Heart left ventricle (tissue), 16 donors: ENCODE measurements at regions not wholly inside any gene's neighbourhood (a gene's known extent, or its start where the extent isn't known, plus 50 kb on each side); places are given as distances from the start of the nearest gene placed in this dataset.

Experiments
- ATAC-seq, 4 donors: fragments of 200-7000 bp; cut with Tn5 transposase; one replicate each; pipeline ENCODE4 v1.9.1; 2020 to 2022; ENCODE audit warnings: moderate library complexity in 4 of 4, mild to moderate bottlenecking in 3 of 4, moderate number of reproducible peaks in 1 of 4
- DNase-seq, 5 donors: peaks; one replicate each; pipeline ENCODE4 v3.0.0-alpha.2; 2020
- H3K27ac ChIP-seq, 12 donors: fragments of 200-600 bp; sonication (generic) in 4 of 12; one replicate each; pipeline versions ENCODE4 v1.5.0 to v1.8.0; 2016 to 2022; ENCODE audit warnings: mild to moderate bottlenecking in 2 of 12
- H3K27me3 ChIP-seq, 9 donors: fragments of 200-600 bp; sonication (generic) in 2 of 9; one replicate each; pipeline versions ENCODE4 v1.5.1 to v1.8.0; 2016 to 2022; ENCODE audit warnings: mild to moderate bottlenecking in 3 of 9
- H3K36me3 ChIP-seq, 9 donors: fragments of 200-600 bp; sonication (generic) in 2 of 9; one replicate each; pipeline versions ENCODE4 v1.5.0 to v1.8.0; 2018 to 2022; ENCODE audit warnings: mild to moderate bottlenecking in 2 of 9
- H3K4me1 ChIP-seq, 12 donors: fragments of 200-600 bp; sonication (generic) in 4 of 12; one replicate each; pipeline versions ENCODE4 v1.5.0 to v1.8.0; 2016 to 2022; ENCODE audit warnings: mild to moderate bottlenecking in 3 of 12
- H3K4me3 ChIP-seq, 12 donors: fragments of 200-600 bp; sonication (generic) in 4 of 12; one replicate each; pipeline versions ENCODE4 v1.5.0 to v1.8.0; 2017 to 2022; ENCODE audit warnings: mild to moderate bottlenecking in 9 of 12, moderate library complexity in 4 of 12
- H3K9me3 ChIP-seq, 12 donors: fragments of 200-600 bp; sonication (generic) in 4 of 12; one replicate each; pipeline versions ENCODE4 v1.5.0 to v1.8.0; 2016 to 2022; ENCODE audit warnings: mild to moderate bottlenecking in 1 of 12
- CTCF ChIP-seq, 12 donors: fragments of 200-600 bp; sonication (generic) in 4 of 12; IDR thresholded peaks; one replicate each; pipeline versions ENCODE4 v1.5.0 to v1.8.0; 2018 to 2022; ENCODE audit warnings: antibody characterized with exemption in 12 of 12, mild to moderate bottlenecking in 5 of 12
- POLR2A ChIP-seq, 2 donors: fragments of 450-650 bp; IDR thresholded peaks; one replicate each; pipeline ENCODE4 v1.6.1; 2017; ENCODE audit warnings: antibody characterized with exemption in 2 of 2, mild to moderate bottlenecking in 2 of 2, moderate library complexity in 2 of 2
- WGBS, 4 donors: extraction: QIAGEN DNeasy Blood & Tissue Kit in 2 of 4; methylation state at CpG; one replicate each; pipeline versions ENCODE4 v1.1.5 to v1.1.7; 2013 to 2018; 5-methylcytosine and 5-hydroxymethylcytosine counted together
- intact Hi-C, 10 donors: fragments of 100-400 bp; cut with DNase I; formaldehyde crosslinking; loops; one replicate each; pipeline versions ENCODE4 v1.11.1 to v1.14.2; 2022
- donor health status: ischemic (EF 13 %, LVEDD 7.1; RV severe dilation, severe dysfunction).
- donor health status: healthy with polysubstance abuse.
- donor health status: DM: no; HTN: yes; CAD: no.
- donor health status: DM: no; HTN: no; CAD: no.
- donor health status: ischemic (EF 25% LVEDD 6.9; RV normal size, moderate dysfunction).
- donor health status: ischemic (EF 25% LVEDD 5.7; RV mildly dilated, moderate dysfunction).
- donor health status: healthy.
- donor health status: DM: yes; HTN: yes; CAD: no.
- donor health status: ischemic (EF 35%, LVEDD 5.7; RV mildly dilated, moderate dysfunction).
- donor health status: nonischemic (EF 11% LVEDD 7.7; RV severe dilation, severe dysfunction).
- donor health status: DM: yes; HTN: yes; CAD: no.
- donor health status: PGD.
- donor health status: ischemic (EF 29% LVEDD 5.4; RV normal size, mild dysfunction).
- donor health status: nonischemic (EF 23%, LVEDD 6.1; RV moderate dilation, normal function).

- ATAC-seq (no peak), DNase-seq (no peak)
- intact Hi-C loops = no loop called here
- no peaks in the 10 kb centered on the region for H3K4me1 ChIP-seq
- H3K4me3 ChIP-seq = no peak overlapping the region
- H3K27me3 ChIP-seq = no peaks in the 10 kb centered on the region
- H3K9me3 ChIP-seq = no peaks in the 10 kb centered on the region
- H3K36me3 ChIP-seq = no peaks in the 10 kb centered on the region
- 90 to 97% (median 95%) methylated on average over 5 of the region's 5 CpGs for WGBS, 4 donors
- TF ChIP-seq CTCF (IDR thresholded peaks at IDR 0.05) (no peak), POLR2A (IDR thresholded peaks at IDR 0.05) (no peak)
- H3K27ac ChIP-seq = no peak overlapping the region
Observed at GRCh38 chr4:138299881-138300280, 57.7 kb upstream of the SLC7A11 start.

- no peak for ATAC-seq
- DNase-seq = no peak
- TF ChIP-seq CTCF (IDR thresholded peaks at IDR 0.05) (no peak), POLR2A (IDR thresholded peaks at IDR 0.05) (no peak)
- Histone ChIP-seq H3K4me1 (no peaks in the 10 kb centered on the region), H3K36me3 (no peaks in the 10 kb centered on the region), H3K4me3 (no peak overlapping the region), H3K27me3 (no peaks in the 10 kb centered on the region), H3K27ac (no peak overlapping the region), H3K9me3 (no peaks in the 10 kb centered on the region)
- 83 to 85% (median 85%) methylated on average over 1 of the region's 1 CpG for WGBS, 4 donors
- intact Hi-C loops = no loop called here
Observed at GRCh38 chr4:138298866-138299265, 56.7 kb upstream of the SLC7A11 start.

DNA sequence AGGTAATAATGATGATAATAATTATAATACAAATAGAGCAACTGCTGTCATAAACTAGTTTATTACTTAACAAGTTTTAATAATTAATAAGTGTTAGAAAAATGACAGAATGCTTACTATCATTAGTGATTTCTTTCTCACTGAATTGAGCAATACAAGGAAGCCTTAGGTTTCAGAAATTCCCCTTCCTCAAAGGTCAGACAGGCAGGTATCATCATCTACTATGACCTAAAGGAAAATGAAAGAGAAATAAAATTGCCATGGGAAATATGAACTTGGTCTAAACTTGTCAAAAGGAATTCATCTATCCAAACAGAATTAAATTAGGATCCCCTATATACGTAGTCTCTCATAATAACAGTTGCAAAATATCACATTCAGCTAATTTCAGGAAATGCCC is 56.3 kb upstream of the SLC7A11 start:
- Histone ChIP-seq H3K27me3 (no peaks in the 10 kb centered on the region), H3K27ac (no peak overlapping the region), H3K4me3 (no peak overlapping the region), H3K9me3 (no peaks in the 10 kb centered on the region), H3K4me1 (no peaks in the 10 kb centered on the region), H3K36me3 (no peaks in the 10 kb centered on the region)
- DNase-seq (no peak), ATAC-seq (no peak)
- no peak for TF ChIP-seq POLR2A (IDR thresholded peaks at IDR 0.05)
- no peak for TF ChIP-seq CTCF (IDR thresholded peaks at IDR 0.05)
- intact Hi-C loops = no loop called here
- 72 to 95% (median 79%) methylated on average over 1 of the region's 1 CpG for WGBS, 4 donors

DNA sequence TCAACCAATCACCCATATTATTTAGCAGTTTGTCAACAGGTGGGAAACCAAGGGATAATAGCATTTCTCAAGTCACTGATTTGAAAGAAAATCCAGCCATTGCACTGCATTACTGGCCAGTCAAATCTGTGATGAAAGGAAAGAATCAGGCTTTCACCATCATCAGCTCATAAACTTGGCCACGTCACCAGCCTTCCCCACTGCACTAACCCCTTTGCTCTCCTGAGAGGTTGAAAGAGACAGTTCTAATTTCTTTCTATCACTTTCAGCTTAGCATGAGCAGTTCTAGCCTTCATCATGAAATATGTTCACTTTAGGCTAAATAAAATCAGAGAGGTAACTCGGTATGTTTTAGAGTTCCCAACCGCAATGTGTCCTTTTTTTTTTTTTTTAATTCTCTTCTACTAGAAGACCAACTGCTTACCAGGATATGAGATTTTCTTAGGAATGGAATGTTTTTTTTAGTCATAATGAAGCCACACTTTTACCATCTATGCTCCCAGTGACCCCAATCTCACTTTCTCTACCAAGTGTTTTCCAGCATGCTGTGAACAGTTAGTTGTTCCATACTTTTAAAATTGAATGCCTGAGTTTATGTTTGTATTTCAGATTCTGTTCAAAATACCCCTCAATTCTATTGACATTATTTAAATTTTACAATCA is 55.7 kb upstream of the SLC7A11 start:
- H3K27ac ChIP-seq = no peak overlapping the region
- TF ChIP-seq CTCF (IDR thresholded peaks at IDR 0.05) = no peak
- no peak for TF ChIP-seq POLR2A (IDR thresholded peaks at IDR 0.05)
- DNase-seq (no peak), ATAC-seq (no peak)
- intact Hi-C loops = no loop called here
- no peaks in the 10 kb centered on the region for H3K9me3 ChIP-seq
- no peak overlapping the region for H3K4me3 ChIP-seq
- H3K4me1 ChIP-seq = no peaks in the 10 kb centered on the region
- no peaks in the 10 kb centered on the region for H3K27me3 ChIP-seq
- H3K36me3 ChIP-seq = no peaks in the 10 kb centered on the region
- 73 to 81% (median 77%) methylated on average over 3 of the region's 3 CpGs for WGBS, 4 donors
